ENCODE measurements at regions not wholly inside any gene's neighbourhood (a gene's known extent, or its start where the extent isn't known, plus 50 kb on each side); places are given as distances from the start of the nearest gene placed in this dataset.
"Not testable (repeated sequence)": the region's sequence is repeated elsewhere in the genome, so short reads cannot be mapped to it uniquely, and the experiment has no call there.

GRCh38 chr13:105838231-105838630, 697.2 kb downstream of the EFNB2 start:
- Histone ChIP-seq H3K27me3 (ENCODE audit: low read depth, low read length) (no peaks in the 10 kb centered on the region), H3K9me3 (ENCODE audit: control insufficient read depth in 1 of 2, low read length in 2 of 2) (no peaks in the 10 kb centered on the region), H3K27ac (ENCODE audit: low read length) (no peak overlapping the region)

GRCh38 chr13:105837295-105837694, 698.2 kb downstream of the EFNB2 start:
- not testable (repeated sequence) for H3K4me1 ChIP-seq (ENCODE audit: control insufficient read depth in 1 of 2, insufficient read depth in 2 of 2, low read length in 2 of 2); H3K4me3 ChIP-seq (ENCODE audit: low read depth in 1 of 2, low read length in 2 of 2); H3K27ac ChIP-seq (ENCODE audit: low read length); H3K9me3 ChIP-seq (ENCODE audit: control insufficient read depth in 1 of 2, low read length in 2 of 2); H3K27me3 ChIP-seq (ENCODE audit: low read depth, low read length); H3K36me3 ChIP-seq (ENCODE audit: control insufficient read depth in 1 of 2, insufficient read depth in 2 of 2, low read length in 2 of 2)

More at GRCh38 chr13:105838231-105838630, 697.2 kb downstream of the EFNB2 start:
- Histone ChIP-seq H3K4me3 (ENCODE audit: low read depth in 1 of 2, low read length in 2 of 2) (no peak overlapping the region), H3K36me3 (ENCODE audit: control insufficient read depth in 1 of 2, insufficient read depth in 2 of 2, low read length in 2 of 2) (no peaks in the 10 kb centered on the region), H3K4me1 (ENCODE audit: control insufficient read depth in 1 of 2, insufficient read depth in 2 of 2, low read length in 2 of 2) (no peaks in the 10 kb centered on the region)

GRCh38 chr13:105830821-105831220, 704.6 kb downstream of the EFNB2 start:
- H3K36me3 ChIP-seq (ENCODE audit: control insufficient read depth in 1 of 2, insufficient read depth in 2 of 2, low read length in 2 of 2) = no peaks in the 10 kb centered on the region
- H3K27ac ChIP-seq (ENCODE audit: low read length) = no peak overlapping the region
- H3K4me3 ChIP-seq (ENCODE audit: low read depth in 1 of 2, low read length in 2 of 2) = no peak overlapping the region
- H3K9me3 ChIP-seq (ENCODE audit: control insufficient read depth in 1 of 2, low read length in 2 of 2) = no peaks in the 10 kb centered on the region
- no peaks in the 10 kb centered on the region for H3K27me3 ChIP-seq (ENCODE audit: low read depth, low read length)
- H3K4me1 ChIP-seq (ENCODE audit: control insufficient read depth in 1 of 2, insufficient read depth in 2 of 2, low read length in 2 of 2) = no peaks in the 10 kb centered on the region

- H3K27me3 ChIP-seq (ENCODE audit: low read depth, low read length) = no peaks in the 10 kb centered on the region
- no peaks in the 10 kb centered on the region for H3K36me3 ChIP-seq (ENCODE audit: control insufficient read depth in 1 of 2, insufficient read depth in 2 of 2, low read length in 2 of 2)
- H3K4me1 ChIP-seq (ENCODE audit: control insufficient read depth in 1 of 2, insufficient read depth in 2 of 2, low read length in 2 of 2) = no peaks in the 10 kb centered on the region
- no peak overlapping the region for H3K27ac ChIP-seq (ENCODE audit: low read length)
- no peak overlapping the region for H3K4me3 ChIP-seq (ENCODE audit: low read depth in 1 of 2, low read length in 2 of 2)
- H3K9me3 ChIP-seq (ENCODE audit: control insufficient read depth in 1 of 2, low read length in 2 of 2) = no peaks in the 10 kb centered on the region
Observed at GRCh38 chr13:105827111-105827809, 708.2 kb downstream of the EFNB2 start.

- Histone ChIP-seq H3K27me3 (ENCODE audit: low read depth, low read length) (no peaks in the 10 kb centered on the region), H3K27ac (ENCODE audit: low read length) (no peak overlapping the region), H3K9me3 (ENCODE audit: control insufficient read depth in 1 of 2, low read length in 2 of 2) (no peaks in the 10 kb centered on the region), H3K4me1 (ENCODE audit: control insufficient read depth in 1 of 2, insufficient read depth in 2 of 2, low read length in 2 of 2) (no peaks in the 10 kb centered on the region), H3K4me3 (ENCODE audit: low read depth in 1 of 2, low read length in 2 of 2) (no peak overlapping the region), H3K36me3 (ENCODE audit: control insufficient read depth in 1 of 2, insufficient read depth in 2 of 2, low read length in 2 of 2) (no peaks in the 10 kb centered on the region)
Observed at GRCh38 chr13:105825071-105825470, 710.4 kb downstream of the EFNB2 start.

GRCh38 chr13:105821337-105821736, 714.1 kb downstream of the EFNB2 start:
- no peaks in the 10 kb centered on the region for H3K27me3 ChIP-seq (ENCODE audit: low read depth, low read length)
- H3K9me3 ChIP-seq (ENCODE audit: control insufficient read depth in 1 of 2, low read length in 2 of 2) = no peaks in the 10 kb centered on the region
- H3K4me3 ChIP-seq (ENCODE audit: low read depth in 1 of 2, low read length in 2 of 2) = no peak overlapping the region
- no peaks in the 10 kb centered on the region for H3K4me1 ChIP-seq (ENCODE audit: control insufficient read depth in 1 of 2, insufficient read depth in 2 of 2, low read length in 2 of 2)
- no peaks in the 10 kb centered on the region for H3K36me3 ChIP-seq (ENCODE audit: control insufficient read depth in 1 of 2, insufficient read depth in 2 of 2, low read length in 2 of 2)
- H3K27ac ChIP-seq (ENCODE audit: low read length) = no peak overlapping the region

GRCh38 chr13:105820415-105820814, 715.0 kb downstream of the EFNB2 start:
- H3K4me3 ChIP-seq (ENCODE audit: low read depth in 1 of 2, low read length in 2 of 2) = no peak overlapping the region

GRCh38 chr13:105817498-105817897, 718.0 kb downstream of the EFNB2 start:
- Histone ChIP-seq H3K4me3 (ENCODE audit: low read depth in 1 of 2, low read length in 2 of 2) (no peak overlapping the region), H3K4me1 (ENCODE audit: control insufficient read depth in 1 of 2, insufficient read depth in 2 of 2, low read length in 2 of 2) (no peaks in the 10 kb centered on the region), H3K36me3 (ENCODE audit: control insufficient read depth in 1 of 2, insufficient read depth in 2 of 2, low read length in 2 of 2) (no peaks in the 10 kb centered on the region), H3K27ac (ENCODE audit: low read length) (no peak overlapping the region), H3K27me3 (ENCODE audit: low read depth, low read length) (no peaks in the 10 kb centered on the region), H3K9me3 (ENCODE audit: control insufficient read depth in 1 of 2, low read length in 2 of 2) (no peaks in the 10 kb centered on the region)

More at GRCh38 chr13:105820415-105820814, 715.0 kb downstream of the EFNB2 start:
- Histone ChIP-seq H3K27ac (ENCODE audit: low read length) (no peak overlapping the region), H3K9me3 (ENCODE audit: control insufficient read depth in 1 of 2, low read length in 2 of 2) (no peaks in the 10 kb centered on the region), H3K4me1 (ENCODE audit: control insufficient read depth in 1 of 2, insufficient read depth in 2 of 2, low read length in 2 of 2) (no peaks in the 10 kb centered on the region), H3K36me3 (ENCODE audit: control insufficient read depth in 1 of 2, insufficient read depth in 2 of 2, low read length in 2 of 2) (no peaks in the 10 kb centered on the region), H3K27me3 (ENCODE audit: low read depth, low read length) (no peaks in the 10 kb centered on the region)

- H3K9me3 ChIP-seq (ENCODE audit: control insufficient read depth in 1 of 2, low read length in 2 of 2) = no peaks in the 10 kb centered on the region
- no peaks in the 10 kb centered on the region for H3K4me1 ChIP-seq (ENCODE audit: control insufficient read depth in 1 of 2, insufficient read depth in 2 of 2, low read length in 2 of 2)
- H3K36me3 ChIP-seq (ENCODE audit: control insufficient read depth in 1 of 2, insufficient read depth in 2 of 2, low read length in 2 of 2) = no peaks in the 10 kb centered on the region
- H3K27ac ChIP-seq (ENCODE audit: low read length) = no peak overlapping the region
- H3K27me3 ChIP-seq (ENCODE audit: low read depth, low read length) = no peaks in the 10 kb centered on the region
- H3K4me3 ChIP-seq (ENCODE audit: low read depth in 1 of 2, low read length in 2 of 2) = no peak overlapping the region
Observed at GRCh38 chr13:105816994-105817393, 718.5 kb downstream of the EFNB2 start.

- no peaks in the 10 kb centered on the region for H3K4me1 ChIP-seq (ENCODE audit: control insufficient read depth in 1 of 2, insufficient read depth in 2 of 2, low read length in 2 of 2)
- no peak overlapping the region for H3K27ac ChIP-seq (ENCODE audit: low read length)
- no peaks in the 10 kb centered on the region for H3K36me3 ChIP-seq (ENCODE audit: control insufficient read depth in 1 of 2, insufficient read depth in 2 of 2, low read length in 2 of 2)
- H3K9me3 ChIP-seq (ENCODE audit: control insufficient read depth in 1 of 2, low read length in 2 of 2) = no peaks in the 10 kb centered on the region
- no peaks in the 10 kb centered on the region for H3K27me3 ChIP-seq (ENCODE audit: low read depth, low read length)
- H3K4me3 ChIP-seq (ENCODE audit: low read depth in 1 of 2, low read length in 2 of 2) = no peak overlapping the region
Observed at GRCh38 chr13:105814902-105815250, 720.6 kb downstream of the EFNB2 start.

- Histone ChIP-seq H3K9me3 (ENCODE audit: control insufficient read depth in 1 of 2, low read length in 2 of 2) (no peaks in the 10 kb centered on the region), H3K4me1 (ENCODE audit: control insufficient read depth in 1 of 2, insufficient read depth in 2 of 2, low read length in 2 of 2) (no peaks in the 10 kb centered on the region), H3K36me3 (ENCODE audit: control insufficient read depth in 1 of 2, insufficient read depth in 2 of 2, low read length in 2 of 2) (no peaks in the 10 kb centered on the region), H3K27me3 (ENCODE audit: low read depth, low read length) (no peaks in the 10 kb centered on the region), H3K27ac (ENCODE audit: low read length) (no peak overlapping the region), H3K4me3 (ENCODE audit: low read depth in 1 of 2, low read length in 2 of 2) (no peak overlapping the region)
Observed at GRCh38 chr13:105814219-105814901, 721.1 kb downstream of the EFNB2 start.

GRCh38 chr13:105806628-105806920, 728.9 kb downstream of the EFNB2 start:
- Histone ChIP-seq H3K27me3 (ENCODE audit: low read depth, low read length) (no peaks in the 10 kb centered on the region), H3K36me3 (ENCODE audit: control insufficient read depth in 1 of 2, insufficient read depth in 2 of 2, low read length in 2 of 2) (no peaks in the 10 kb centered on the region), H3K27ac (ENCODE audit: low read length) (no peak overlapping the region), H3K9me3 (ENCODE audit: control insufficient read depth in 1 of 2, low read length in 2 of 2) (no peaks in the 10 kb centered on the region), H3K4me3 (ENCODE audit: low read depth in 1 of 2, low read length in 2 of 2) (no peak overlapping the region), H3K4me1 (ENCODE audit: control insufficient read depth in 1 of 2, insufficient read depth in 2 of 2, low read length in 2 of 2) (peaks cover 6 to 8% of the 10 kb centered on the region in 2 donors)
